Loucy (cell line): ENCODE measurements at regions not wholly inside any gene's neighbourhood (a gene's known extent, or its start where the extent isn't known, plus 50 kb on each side); places are given as distances from the start of the nearest gene placed in this dataset.

Source experiments
- EZH2phosphoT487 ChIP-seq: fragments of 200-600 bp; IDR thresholded peaks from 2 replicates; pipeline ENCODE4 v1.6.1; 2018; ENCODE audit warnings: antibody characterized with exemption, mild to moderate bottlenecking, moderate library complexity, borderline replicate concordance
- TF ChIP-seq, protein P1 (sequence below): fragments of 200-600 bp; sonication (generic); conservative IDR thresholded peaks from 2 replicates; pipeline ENCODE4 v1.5.1; 2014; ENCODE audit warnings: mild to moderate bottlenecking, antibody characterized with exemption, low read length

DNA sequence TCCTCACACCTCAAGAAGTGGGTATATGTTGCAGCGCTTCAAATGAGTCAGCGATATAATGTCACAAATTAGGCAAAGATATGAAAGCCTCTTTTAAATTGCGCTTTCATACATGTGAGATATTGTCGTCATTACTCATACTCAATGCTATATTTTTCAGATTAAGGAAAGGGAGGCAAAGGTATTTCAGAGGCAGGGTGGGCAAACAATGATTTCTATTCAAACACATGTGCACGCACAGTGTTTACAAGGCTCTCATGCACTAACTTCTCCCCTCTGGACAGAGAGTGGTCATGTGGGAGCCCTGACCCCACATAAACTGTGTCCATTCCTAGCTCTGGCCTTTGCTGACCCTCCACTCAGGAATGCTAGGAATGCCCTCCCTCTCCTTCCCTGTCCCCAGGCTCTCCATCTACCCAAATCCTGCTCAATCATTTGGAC lies 112.1 kb upstream of the TMEM170B start:
- TF ChIP-seq, protein P1, sequence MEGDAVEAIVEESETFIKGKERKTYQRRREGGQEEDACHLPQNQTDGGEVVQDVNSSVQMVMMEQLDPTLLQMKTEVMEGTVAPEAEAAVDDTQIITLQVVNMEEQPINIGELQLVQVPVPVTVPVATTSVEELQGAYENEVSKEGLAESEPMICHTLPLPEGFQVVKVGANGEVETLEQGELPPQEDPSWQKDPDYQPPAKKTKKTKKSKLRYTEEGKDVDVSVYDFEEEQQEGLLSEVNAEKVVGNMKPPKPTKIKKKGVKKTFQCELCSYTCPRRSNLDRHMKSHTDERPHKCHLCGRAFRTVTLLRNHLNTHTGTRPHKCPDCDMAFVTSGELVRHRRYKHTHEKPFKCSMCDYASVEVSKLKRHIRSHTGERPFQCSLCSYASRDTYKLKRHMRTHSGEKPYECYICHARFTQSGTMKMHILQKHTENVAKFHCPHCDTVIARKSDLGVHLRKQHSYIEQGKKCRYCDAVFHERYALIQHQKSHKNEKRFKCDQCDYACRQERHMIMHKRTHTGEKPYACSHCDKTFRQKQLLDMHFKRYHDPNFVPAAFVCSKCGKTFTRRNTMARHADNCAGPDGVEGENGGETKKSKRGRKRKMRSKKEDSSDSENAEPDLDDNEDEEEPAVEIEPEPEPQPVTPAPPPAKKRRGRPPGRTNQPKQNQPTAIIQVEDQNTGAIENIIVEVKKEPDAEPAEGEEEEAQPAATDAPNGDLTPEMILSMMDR: no peak
- no peak for TF ChIP-seq EZH2phosphoT487
